H1 (cell line): ENCODE measurements at regions not wholly inside any gene's neighbourhood (a gene's known extent, or its start where the extent isn't known, plus 50 kb on each side); places are given as distances from the start of the nearest gene placed in this dataset.

Experiments
- CTCF ChIA-PET: fragments of 300-600 bp; sonication (Branson Sonifier 250); formaldehyde crosslinking; loops from one replicate; lab custom pipeline; 2021; ENCODE audit not compliant: partially characterized antibody; lab: Charles Lee
- POLR2A ChIA-PET: fragments of 300-600 bp; sonication (Branson Sonifier 250); formaldehyde crosslinking; loops from one replicate; lab custom pipeline; 2021; ENCODE audit warnings: inconsistent platforms; ENCODE audit not compliant: partially characterized antibody; lab: Charles Lee
- DNase-seq, 2 experiments: peaks; one replicate each; pipeline versions ENCODE4 v3.0.0 to v3.0.0-alpha.2; 2010 to 2022; ENCODE audit warnings: low spot score in 2 of 2, low read depth in 1 of 2, mixed read lengths in 1 of 2
- FAIRE-seq: peaks from 2 replicates; lab custom pipeline; 2011; peaks lifted over from hg19 to GRCh38; lab: Jason Lieb, UNC
- H2AFZ ChIP-seq: 2 replicates; pipeline ENCODE4 v1.8.1; 2012; ENCODE audit warnings: low read length, inconsistent platforms
- H2AK5ac ChIP-seq: 2 replicates; pipeline ENCODE4 v1.6.1; 2013; ENCODE audit warnings: low read depth, low read length
- H2BK120ac ChIP-seq: replicated peaks from 2 replicates; pipeline ENCODE3; 2013; ENCODE audit warnings: low read depth, low read length, inconsistent platforms
- H2BK12ac ChIP-seq: 2 replicates; pipeline ENCODE4 v1.6.1; 2013; ENCODE audit warnings: low read depth, low read length
- H2BK15ac ChIP-seq: 2 replicates; pipeline ENCODE4 v1.6.1; 2013; ENCODE audit warnings: low read length
- H2BK20ac ChIP-seq: 2 replicates; pipeline ENCODE4 v1.6.1; 2013; ENCODE audit warnings: low read length
- H2BK5ac ChIP-seq: 2 replicates; pipeline ENCODE4 v1.6.1; 2013; ENCODE audit warnings: low read depth, low read length
- H3K14ac ChIP-seq: 2 replicates; pipeline ENCODE4 v1.6.1; 2013; ENCODE audit warnings: inconsistent platforms; ENCODE audit not compliant: insufficient read length
- H3K18ac ChIP-seq: 2 replicates; pipeline ENCODE4 v1.6.1; 2013; ENCODE audit warnings: low read length; ENCODE audit errors: extremely low read depth
- H3K23ac ChIP-seq: 2 replicates; pipeline ENCODE4 v1.6.1; 2013; ENCODE audit warnings: inconsistent platforms; ENCODE audit not compliant: insufficient read length
- H3K23me2 ChIP-seq: 2 replicates; pipeline ENCODE4 v1.6.1; 2013; ENCODE audit warnings: low read depth, low read length
- H3K27ac ChIP-seq: 2 replicates; pipeline ENCODE4 v1.6.1; 2011; ENCODE audit warnings: low read depth, low read length, inconsistent platforms
- H3K27me3 ChIP-seq, 4 experiments: replicated peaks in 1 of 4; 1 replicate in 1 of 4; 2 replicates in 3 of 4; pipeline versions ENCODE4 v1.6.1 to v1.8.1; 2011 to 2013; ENCODE audit warnings: low read length in 3 of 4, mild to moderate bottlenecking in 3 of 4, inconsistent platforms in 2 of 4, mixed read lengths in 2 of 4, moderate library complexity in 1 of 4; ENCODE audit not compliant: control insufficient read depth in 3 of 4, insufficient read depth in 3 of 4; ENCODE audit errors: extremely low read depth in 1 of 4
- H3K36me3 ChIP-seq, 4 experiments: 2 replicates each; pipeline versions ENCODE4 v1.6.1 to v1.8.1; 2011 to 2013; ENCODE audit warnings: mild to moderate bottlenecking in 4 of 4, low read length in 3 of 4, moderate library complexity in 2 of 4, control low read depth in 1 of 4, inconsistent platforms in 1 of 4; ENCODE audit not compliant: insufficient read depth in 4 of 4, control insufficient read depth in 2 of 4
- H3K4ac ChIP-seq: replicated peaks from 2 replicates; pipeline ENCODE3; 2013; ENCODE audit warnings: low read length, low read depth, mixed read lengths, inconsistent platforms; ENCODE audit not compliant: insufficient read length
- H3K4me1 ChIP-seq, 4 experiments: replicated peaks in 1 of 4; 1 replicate in 1 of 4; 2 replicates in 3 of 4; pipeline versions ENCODE4 v1.6.1 to v1.8.1; 2011 to 2013; ENCODE audit warnings: low read length in 3 of 4, inconsistent platforms in 2 of 4, mixed read lengths in 1 of 4; ENCODE audit not compliant: insufficient read depth in 4 of 4, control insufficient read depth in 3 of 4
- H3K4me2 ChIP-seq, 2 experiments: 2 replicates each; pipeline versions ENCODE4 v1.6.1 to v1.8.1; 2011 to 2013; ENCODE audit warnings: low read depth in 2 of 2, low read length in 2 of 2, control low read depth in 1 of 2, inconsistent platforms in 1 of 2, mild to moderate bottlenecking in 1 of 2; ENCODE audit not compliant: insufficient read depth in 1 of 2
- H3K4me3 ChIP-seq, 4 experiments: fragments of 200-600, 300-600 bp in 1 of 4; sonication (generic), shearing (Covaris generic), sonication (Bioruptor Twin) in 1 of 4; 2 replicates each; pipeline versions ENCODE4 v1.5.1 to v1.8.1; 2011 to 2016; ENCODE audit warnings: low read length in 4 of 4, low read depth in 3 of 4, control low read depth in 2 of 4, inconsistent platforms in 2 of 4, mild to moderate bottlenecking in 2 of 4, mixed read lengths in 1 of 4, moderate library complexity in 1 of 4; ENCODE audit not compliant: insufficient read depth in 2 of 4; ENCODE audit errors: extremely low read depth in 1 of 4
- H3K56ac ChIP-seq: replicated peaks from 2 replicates; pipeline ENCODE3; 2013; ENCODE audit warnings: low read depth, mild to moderate bottlenecking, mixed read lengths, low read length, inconsistent platforms; ENCODE audit not compliant: insufficient read length
- H3K79me1 ChIP-seq: 2 replicates; pipeline ENCODE4 v1.6.1; 2013; ENCODE audit warnings: low read depth, low read length, control low read depth
- H3K79me2 ChIP-seq, 2 experiments: 2 replicates each; pipeline versions ENCODE4 v1.6.1 to v1.8.1; 2012 to 2013; ENCODE audit warnings: low read length in 2 of 2, mild to moderate bottlenecking in 2 of 2, inconsistent platforms in 1 of 2; ENCODE audit not compliant: insufficient read depth in 2 of 2, control insufficient read depth in 1 of 2
- H3K9ac ChIP-seq, 4 experiments: replicated peaks in 1 of 4; 1 replicate in 1 of 4; 2 replicates in 3 of 4; pipeline versions ENCODE4 v1.6.1 to v1.8.1; 2011 to 2013; ENCODE audit warnings: low read depth in 3 of 4, low read length in 3 of 4, control low read depth in 2 of 4, mild to moderate bottlenecking in 2 of 4, moderate library complexity in 2 of 4, inconsistent platforms in 1 of 4; ENCODE audit errors: extremely low read depth in 1 of 4
- H3K9me3 ChIP-seq, 2 experiments: 2 replicates each; pipeline versions ENCODE4 v1.6.1 to v1.8.1; 2012 to 2013; ENCODE audit warnings: mild to moderate bottlenecking in 2 of 2, moderate library complexity in 2 of 2, control low read depth in 1 of 2, inconsistent platforms in 1 of 2, low read depth in 1 of 2, low read length in 1 of 2, mixed read lengths in 1 of 2; ENCODE audit not compliant: insufficient read depth in 2 of 2
- H4K20me1 ChIP-seq, 2 experiments: replicated peaks in 1 of 2; 2 replicates each; pipeline versions ENCODE3 to v1.8.1; 2011 to 2013; ENCODE audit warnings: inconsistent platforms in 2 of 2, low read length in 2 of 2, mild to moderate bottlenecking in 1 of 2; ENCODE audit not compliant: insufficient read depth in 2 of 2, control insufficient read depth in 1 of 2
- H4K5ac ChIP-seq: 2 replicates; pipeline ENCODE4 v1.6.1; 2013; ENCODE audit warnings: low read length, low read depth, mixed read lengths, inconsistent platforms; ENCODE audit not compliant: insufficient read length
- H4K8ac ChIP-seq: 2 replicates; pipeline ENCODE4 v1.8.0; 2013; ENCODE audit warnings: mild to moderate bottlenecking, moderate library complexity, low read length, inconsistent platforms; ENCODE audit not compliant: insufficient read depth; ENCODE audit errors: extremely low read depth
- H4K91ac ChIP-seq: replicated peaks from 2 replicates; pipeline ENCODE3; 2013; ENCODE audit warnings: low read length, mixed read lengths, inconsistent platforms; ENCODE audit not compliant: insufficient read length
- CEBPB ChIP-seq: IDR thresholded peaks from 2 replicates; pipeline ENCODE4 v1.6.1; 2012; ENCODE audit warnings: low read depth, low read length
- EP300 ChIP-seq, 2 experiments: IDR thresholded peaks; 1 replicate in 1 of 2; 2 replicates in 1 of 2; pipeline ENCODE4 v1.6.1; 2011 to 2012; ENCODE audit warnings: low read depth in 2 of 2, low read length in 2 of 2, mild to moderate bottlenecking in 2 of 2, borderline replicate concordance in 1 of 2, inconsistent platforms in 1 of 2, moderate library complexity in 1 of 2
- EZH2 ChIP-seq: fragments of 200-600 bp; sonication (generic); IDR thresholded peaks from 2 replicates; pipeline ENCODE4 v1.7.1; 2012; ENCODE audit warnings: low read depth, mild to moderate bottlenecking, moderate library complexity, low read length, inconsistent platforms; ENCODE audit not compliant: severe bottlenecking
- JUND ChIP-seq: IDR thresholded peaks from 2 replicates; pipeline ENCODE4 v1.6.1; 2011; ENCODE audit warnings: mild to moderate bottlenecking, improper control_type of control experiment, low read length
- MAX ChIP-seq: IDR thresholded peaks from 2 replicates; pipeline ENCODE4 v1.6.1; 2012; ENCODE audit warnings: inconsistent platforms
- NANOG ChIP-seq: IDR thresholded peaks from 2 replicates; pipeline ENCODE4 v1.6.1; 2011; ENCODE audit warnings: low read length, low read depth, mild to moderate bottlenecking, inconsistent platforms; ENCODE audit not compliant: insufficient read depth, poor library complexity, severe bottlenecking
- POLR2A ChIP-seq, 2 experiments: IDR thresholded peaks; 1 replicate in 1 of 2; 2 replicates in 1 of 2; pipeline ENCODE4 v1.6.1; 2011; ENCODE audit warnings: low read depth in 2 of 2, low read length in 2 of 2, mild to moderate bottlenecking in 2 of 2; ENCODE audit errors: control extremely low read depth in 1 of 2
- POLR2AphosphoS5 ChIP-seq: IDR thresholded peaks from 2 replicates; pipeline ENCODE4 v1.6.1; 2011; ENCODE audit warnings: low read depth, low read length
- RFX5 ChIP-seq: IDR thresholded peaks from 2 replicates; pipeline ENCODE4 v1.6.1; 2011; ENCODE audit warnings: low read depth, low read length, improper control_type of control experiment, borderline replicate concordance
- RNF2 ChIP-seq: fragments of 200-900, 300-1000 bp; sonication (generic); IDR thresholded peaks from 2 replicates; pipeline ENCODE4 v1.7.1; 2016; ENCODE audit warnings: borderline replicate concordance, low read depth, mild to moderate bottlenecking, antibody characterized with exemption, low read length; ENCODE audit not compliant: poor library complexity, severe bottlenecking; ENCODE audit errors: missing control alignments
- SP2 ChIP-seq: IDR thresholded peaks from 2 replicates; pipeline ENCODE4 v1.6.1; 2012; ENCODE audit warnings: mild to moderate bottlenecking, low read length, inconsistent platforms
- TEAD4 ChIP-seq: IDR thresholded peaks from 2 replicates; pipeline ENCODE4 v1.6.1; 2012; ENCODE audit warnings: low read depth, low read length, inconsistent platforms, mixed read lengths
- ZNF274 ChIP-seq: IDR thresholded peaks from 2 replicates; pipeline ENCODE4 v1.7.0; 2012; ENCODE audit warnings: low read length, borderline replicate concordance; ENCODE audit errors: extremely low read depth
- WGBS, 2 experiments: shearing (Covaris generic) in 1 of 2; methylation state at CpG; one replicate each; pipeline versions ENCODE4 v1.1.6 to v1.1.7; 2013 to 2015; ENCODE audit warnings: low lambda C conversion rate in 2 of 2, mixed read lengths in 2 of 2, inconsistent platforms in 1 of 2, low coverage in 1 of 2, missing lambda C conversion rate in 1 of 2; ENCODE audit not compliant: insufficient replicate concordance in 2 of 2, insufficient coverage in 1 of 2, insufficient read length in 1 of 2; ENCODE audit errors: extremely low coverage in 1 of 2, missing lambda C conversion rate in 1 of 2; 5-methylcytosine and 5-hydroxymethylcytosine counted together

GRCh38 chr14:40445020-40445419, 1012.8 kb upstream of the FBXO33 start:
- ChIA-PET CTCF (no interaction called here), POLR2A (no interaction called here)
- H3K4me2 ChIP-seq, result no peak overlapping the region
- H2BK5ac ChIP-seq, result no peak overlapping the region
- no peaks in the 10 kb centered on the region for H4K20me1 ChIP-seq
- no peak overlapping the region for H3K4ac ChIP-seq
- no peak overlapping the region for H3K56ac ChIP-seq
- DNase-seq (no peak), FAIRE-seq (no peak)
- H3K27me3 ChIP-seq, result no peaks in the 10 kb centered on the region
- H3K27ac ChIP-seq, result no peak overlapping the region
- H3K4me1 ChIP-seq, result no peaks in the 10 kb centered on the region
- no peak overlapping the region for H4K91ac ChIP-seq
- H2BK15ac ChIP-seq, result no peak overlapping the region
- H2BK12ac ChIP-seq, result no peak overlapping the region
- H2AK5ac ChIP-seq, result no peak overlapping the region
- no peaks in the 10 kb centered on the region for H3K79me1 ChIP-seq
- H3K9ac ChIP-seq, result no peak overlapping the region
- no peak overlapping the region for H3K18ac ChIP-seq
- no peak overlapping the region for H4K5ac ChIP-seq
- no peak overlapping the region for H3K4me3 ChIP-seq
- no peaks in the 10 kb centered on the region for H3K9me3 ChIP-seq
- H3K36me3 ChIP-seq, result no peaks in the 10 kb centered on the region
- no peak overlapping the region for H3K23ac ChIP-seq
- WGBS, 2 experiments, result 96% methylated on average over 5 of the region's 5 CpGs; no CpG with 5 or more reads in 1 of the 2 experiments
- H3K79me2 ChIP-seq, result no peaks in the 10 kb centered on the region
- H2BK120ac ChIP-seq, result no peak overlapping the region
- H2AFZ ChIP-seq, result no peak overlapping the region
- TF ChIP-seq JUND, result no peak
- no peak for TF ChIP-seq EZH2
- no peak for TF ChIP-seq RFX5
- TF ChIP-seq POLR2AphosphoS5, result no peak
- TF ChIP-seq ZNF274, result no peak
- no peak for TF ChIP-seq EP300 (IDR thresholded peaks at IDR 0.05; ENCODE audit: borderline replicate concordance in 1 of 2, low read depth in 2 of 2, low read length in 2 of 2)
- no peak for TF ChIP-seq SP2
- TF ChIP-seq CEBPB, result no peak
- TF ChIP-seq NANOG, result no peak
- no peak for TF ChIP-seq POLR2A (IDR thresholded peaks at IDR 0.05; ENCODE audit: control extremely low read depth in 1 of 2, low read depth in 2 of 2, low read length in 2 of 2)
- no peak for TF ChIP-seq TEAD4
- no peak for TF ChIP-seq RNF2
- no peak for TF ChIP-seq MAX
- H3K14ac ChIP-seq, result no peak overlapping the region
- no peaks in the 10 kb centered on the region for H3K23me2 ChIP-seq
- no peak overlapping the region for H4K8ac ChIP-seq
- no peak overlapping the region for H2BK20ac ChIP-seq
